NCI-H69 (cell line): ENCODE measurements at regions not wholly inside any gene's neighbourhood (a gene's known extent, or its start where the extent isn't known, plus 50 kb on each side); places are given as distances from the start of the nearest gene placed in this dataset.
"Not testable (repeated sequence)": the region's sequence is repeated elsewhere in the genome, so short reads cannot be mapped to it uniquely, and the experiment has no call there.

Experiments
- DNase-seq: peaks from one replicate; lab custom pipeline; 2025; lab: John Stamatoyannopoulos, UW

GRCh38 chr13:50744116-50744660, 99.3 kb downstream of the DLEU7 start:
- DNase-seq, result no peak

- no peak for DNase-seq
Observed at GRCh38 chr13:50745542-50746115, 97.9 kb downstream of the DLEU7 start.

GRCh38 chr13:50747737-50748350, 95.6 kb downstream of the DLEU7 start:
- DNase-seq, result no peak

- not testable (repeated sequence) for DNase-seq
Observed at GRCh38 chr13:50753221-50753620, 90.3 kb downstream of the DLEU7 start.

- DNase-seq, result peak; percentile 97
Observed at GRCh38 chr13:50755862-50756685, 87.4 kb downstream of the DLEU7 start.

GRCh38 chr13:50757008-50757407, 86.5 kb downstream of the DLEU7 start:
- no peak for DNase-seq

- no peak for DNase-seq
Observed at GRCh38 chr13:50758796-50759195, 84.7 kb downstream of the DLEU7 start.

GRCh38 chr13:50760751-50761150, 82.7 kb downstream of the DLEU7 start:
- no peak for DNase-seq

- DNase-seq, result no peak
Observed at GRCh38 chr13:50761406-50761805, 82.1 kb downstream of the DLEU7 start.

- no peak for DNase-seq
Observed at GRCh38 chr13:50762969-50763567, 80.4 kb downstream of the DLEU7 start.

GRCh38 chr13:50766013-50766412, 77.5 kb downstream of the DLEU7 start:
- DNase-seq, result peak; percentile 75

GRCh38 chr13:50766695-50767094, 76.8 kb downstream of the DLEU7 start:
- no peak for DNase-seq

- not testable (repeated sequence) for DNase-seq
Observed at GRCh38 chr13:50772881-50773280, 70.6 kb downstream of the DLEU7 start.
